Activated T-cell treated with anti-CD3 and anti-CD28 coated beads, Interleukin-2, amount 50 U/mL, for 4 hours (primary cell): ENCODE measurements at regions not wholly inside any gene's neighbourhood (a gene's known extent, or its start where the extent isn't known, plus 50 kb on each side); places are given as distances from the start of the nearest gene placed in this dataset.

Experiments used
- ATAC-seq, 2 donors: fragments of 200-7000 bp; cut with Tn5 transposase; one replicate each; pipeline ENCODE4 v1.10.0; 2021
- DNase-seq: peaks from one replicate; pipeline ENCODE4 v3.0.0-alpha.2; 2020
- H3K27me3 Mint-ChIP-seq: one replicate; pipeline ENCODE4 v1.8.0; 2021; ENCODE audit warnings: low read depth, mixed read lengths
- H3K36me3 Mint-ChIP-seq: one replicate; pipeline ENCODE4 v1.8.0; 2022; ENCODE audit warnings: mixed read lengths; ENCODE audit not compliant: insufficient read depth
- H3K4me1 Mint-ChIP-seq: one replicate; pipeline ENCODE4 v1.8.0; 2021; ENCODE audit warnings: low read depth, mixed read lengths
- H3K4me3 Mint-ChIP-seq: one replicate; pipeline ENCODE4 v1.8.0; 2021; ENCODE audit warnings: mild to moderate bottlenecking, moderate library complexity, mixed read lengths
- H3K9me3 Mint-ChIP-seq: one replicate; pipeline ENCODE4 v1.8.0; 2021; ENCODE audit warnings: mixed read lengths

- no peak for DNase-seq
- no peak for ATAC-seq
- H3K4me3 Mint-ChIP-seq, result no peak overlapping the region
- peaks cover 2% of the 10 kb centered on the region for H3K27me3 Mint-ChIP-seq
- H3K4me1 Mint-ChIP-seq, result no peaks in the 10 kb centered on the region
- no peaks in the 10 kb centered on the region for H3K36me3 Mint-ChIP-seq
- H3K9me3 Mint-ChIP-seq, result no peaks in the 10 kb centered on the region
Measured at GRCh38 chr5:147152086-147152485, 82.7 kb upstream of the STK32A start.

- Mint-ChIP-seq H3K4me3 (no peak overlapping the region), H3K36me3 (no peaks in the 10 kb centered on the region)
Measured at GRCh38 chr5:147154809-147155208, 80.0 kb upstream of the STK32A start.

GRCh38 chr5:147156012-147156411 is 78.8 kb upstream of the STK32A start:
- no peaks in the 10 kb centered on the region for H3K36me3 Mint-ChIP-seq
- no peak overlapping the region for H3K4me3 Mint-ChIP-seq
- DNase-seq, result no peak
- no peaks in the 10 kb centered on the region for H3K9me3 Mint-ChIP-seq
- ATAC-seq, result no peak
- peaks cover 2% of the 10 kb centered on the region for H3K27me3 Mint-ChIP-seq
- H3K4me1 Mint-ChIP-seq, result no peaks in the 10 kb centered on the region

More at GRCh38 chr5:147154809-147155208, 80.0 kb upstream of the STK32A start:
- ATAC-seq (no peak), DNase-seq (no peak)
- Mint-ChIP-seq H3K9me3 (no peaks in the 10 kb centered on the region), H3K27me3 (peaks cover 2% of the 10 kb centered on the region), H3K4me1 (no peaks in the 10 kb centered on the region)

- Mint-ChIP-seq H3K36me3 (no peaks in the 10 kb centered on the region), H3K9me3 (no peaks in the 10 kb centered on the region), H3K27me3 (peaks cover 2% of the 10 kb centered on the region), H3K4me1 (no peaks in the 10 kb centered on the region), H3K4me3 (no peak overlapping the region)
- no peak for DNase-seq
- no peak for ATAC-seq
Measured at GRCh38 chr5:147160902-147161700, 73.7 kb upstream of the STK32A start.

GRCh38 chr5:147162740-147163139 is 72.1 kb upstream of the STK32A start:
- ATAC-seq (no peak), DNase-seq (no peak)
- Mint-ChIP-seq H3K4me1 (no peaks in the 10 kb centered on the region), H3K4me3 (no peak overlapping the region), H3K9me3 (no peaks in the 10 kb centered on the region), H3K27me3 (peaks cover 7% of the 10 kb centered on the region), H3K36me3 (no peaks in the 10 kb centered on the region)

- DNase-seq, result no peak
- Mint-ChIP-seq H3K4me1 (peaks cover 4% of the 10 kb centered on the region), H3K4me3 (no peak overlapping the region), H3K9me3 (no peaks in the 10 kb centered on the region), H3K27me3 (peaks cover 5% of the 10 kb centered on the region), H3K36me3 (no peaks in the 10 kb centered on the region)
- no peak for ATAC-seq
Measured at GRCh38 chr5:147167529-147167928, 67.3 kb upstream of the STK32A start.

- peaks cover 4% of the 10 kb centered on the region for H3K4me1 Mint-ChIP-seq
- no peak overlapping the region for H3K4me3 Mint-ChIP-seq
- ATAC-seq (no peak), DNase-seq (no peak)
- H3K27me3 Mint-ChIP-seq, result peaks cover 5% of the 10 kb centered on the region
- H3K36me3 Mint-ChIP-seq, result no peaks in the 10 kb centered on the region
- H3K9me3 Mint-ChIP-seq, result no peaks in the 10 kb centered on the region
Measured at GRCh38 chr5:147168578-147169327, 66.1 kb upstream of the STK32A start.

GRCh38 chr5:147169399-147169798 is 65.4 kb upstream of the STK32A start:
- DNase-seq (no peak), ATAC-seq (no peak)
- Mint-ChIP-seq H3K9me3 (no peaks in the 10 kb centered on the region), H3K4me3 (no peak overlapping the region), H3K36me3 (no peaks in the 10 kb centered on the region), H3K4me1 (peaks cover 4% of the 10 kb centered on the region), H3K27me3 (peaks cover 5% of the 10 kb centered on the region)

GRCh38 chr5:147169901-147170300 is 64.9 kb upstream of the STK32A start:
- ATAC-seq (no peak), DNase-seq (no peak)
- H3K4me3 Mint-ChIP-seq, result no peak overlapping the region
- no peaks in the 10 kb centered on the region for H3K9me3 Mint-ChIP-seq
- no peaks in the 10 kb centered on the region for H3K36me3 Mint-ChIP-seq
- peaks cover 4% of the 10 kb centered on the region for H3K4me1 Mint-ChIP-seq
- H3K27me3 Mint-ChIP-seq, result peaks cover 5% of the 10 kb centered on the region

- no peak for ATAC-seq
- peaks cover 5% of the 10 kb centered on the region for H3K27me3 Mint-ChIP-seq
- no peaks in the 10 kb centered on the region for H3K36me3 Mint-ChIP-seq
- no peak overlapping the region for H3K4me3 Mint-ChIP-seq
- H3K4me1 Mint-ChIP-seq, result peaks cover 4% of the 10 kb centered on the region
- no peak for DNase-seq
- no peaks in the 10 kb centered on the region for H3K9me3 Mint-ChIP-seq
Measured at GRCh38 chr5:147170603-147171002, 64.2 kb upstream of the STK32A start.

GRCh38 chr5:147174671-147175265 is 60.1 kb upstream of the STK32A start:
- peaks cover 2% of the 10 kb centered on the region for H3K27me3 Mint-ChIP-seq
- H3K4me3 Mint-ChIP-seq, result no peak overlapping the region
- no peaks in the 10 kb centered on the region for H3K9me3 Mint-ChIP-seq
- no peaks in the 10 kb centered on the region for H3K36me3 Mint-ChIP-seq
- peaks cover 4% of the 10 kb centered on the region for H3K4me1 Mint-ChIP-seq
- no peak for ATAC-seq
- no peak for DNase-seq

- Mint-ChIP-seq H3K4me3 (no peak overlapping the region), H3K4me1 (peaks cover 2% of the 10 kb centered on the region), H3K27me3 (peaks cover 2% of the 10 kb centered on the region), H3K36me3 (no peaks in the 10 kb centered on the region), H3K9me3 (no peaks in the 10 kb centered on the region)
- ATAC-seq (no peak), DNase-seq (no peak)
Measured at GRCh38 chr5:147175516-147176097, 59.2 kb upstream of the STK32A start.

GRCh38 chr5:147176422-147176821 is 58.4 kb upstream of the STK32A start:
- Mint-ChIP-seq H3K27me3 (peaks cover 2% of the 10 kb centered on the region), H3K36me3 (no peaks in the 10 kb centered on the region), H3K4me1 (no peaks in the 10 kb centered on the region), H3K4me3 (no peak overlapping the region), H3K9me3 (no peaks in the 10 kb centered on the region)
- no peak for DNase-seq
- no peak for ATAC-seq

GRCh38 chr5:147177125-147177840 is 57.5 kb upstream of the STK32A start:
- ATAC-seq (no peak), DNase-seq (no peak)
- Mint-ChIP-seq H3K4me3 (no peak overlapping the region), H3K4me1 (no peaks in the 10 kb centered on the region), H3K9me3 (no peaks in the 10 kb centered on the region), H3K36me3 (no peaks in the 10 kb centered on the region), H3K27me3 (peaks cover 2% of the 10 kb centered on the region)
